NCI-H1092 (cell line): ENCODE measurements at regions not wholly inside any gene's neighbourhood (a gene's known extent, or its start where the extent isn't known, plus 50 kb on each side); places are given as distances from the start of the nearest gene placed in this dataset.
"Not testable (repeated sequence)": the region's sequence is repeated elsewhere in the genome, so short reads cannot be mapped to it uniquely, and the experiment has no call there.

ENCODE experiments used
- DNase-seq: peaks from one replicate; lab custom pipeline; 2025; lab: John Stamatoyannopoulos, UW

DNA sequence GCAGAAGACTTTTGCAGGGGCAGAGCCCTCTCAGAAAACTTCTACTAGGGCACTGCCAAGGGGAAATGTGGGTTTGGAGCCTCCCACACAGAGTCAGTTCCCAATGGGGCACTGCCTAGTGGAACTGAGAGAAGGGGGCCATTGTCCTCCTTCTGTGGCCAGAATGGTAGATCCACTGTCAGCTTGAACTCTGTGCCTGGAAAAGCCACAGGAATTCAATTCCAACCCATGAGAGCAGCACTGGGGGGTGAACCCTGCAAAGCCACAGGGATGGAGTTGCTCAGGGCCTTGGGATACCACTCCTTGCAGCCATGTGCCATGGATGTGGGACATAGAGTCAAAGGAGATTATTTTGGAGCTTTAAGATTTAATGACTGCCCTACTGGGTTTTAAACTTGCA is 262.2 kb upstream of the SEMA3C start:
- DNase-seq = no peak

GRCh38 chr7:81180573-81180972 is 261.7 kb upstream of the SEMA3C start:
- no peak for DNase-seq

DNA sequence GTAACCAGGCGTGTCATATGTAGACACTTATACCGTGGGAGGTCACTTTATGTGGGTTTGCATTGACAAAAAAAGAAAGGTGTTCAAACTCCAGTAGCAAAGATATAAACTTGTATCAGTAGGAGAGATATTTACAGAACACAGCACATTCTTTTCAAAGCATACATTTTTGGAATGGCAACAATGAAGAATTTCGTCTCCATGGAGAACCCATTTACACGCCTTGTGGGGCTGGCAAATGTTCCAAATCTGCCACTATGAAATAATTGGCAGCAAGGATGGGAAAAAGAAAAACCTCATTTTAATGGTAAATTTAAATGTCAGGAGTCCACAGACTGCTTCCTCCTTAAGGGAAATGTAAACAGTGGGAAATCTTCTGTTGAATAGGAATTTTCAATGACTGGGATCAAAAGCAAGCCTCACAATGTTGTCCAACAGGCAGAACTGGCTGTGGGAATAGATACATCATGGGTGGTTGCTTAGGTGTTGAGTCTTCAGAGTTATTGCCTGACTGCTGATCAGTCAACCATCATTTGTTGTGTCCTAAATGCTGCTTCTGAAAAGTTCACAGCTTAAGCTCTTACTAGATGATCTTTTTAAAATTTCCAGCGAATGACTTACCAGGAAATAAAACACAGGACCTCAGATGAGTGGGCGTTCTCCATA is 256.6 kb upstream of the SEMA3C start:
- DNase-seq = no peak

DNA sequence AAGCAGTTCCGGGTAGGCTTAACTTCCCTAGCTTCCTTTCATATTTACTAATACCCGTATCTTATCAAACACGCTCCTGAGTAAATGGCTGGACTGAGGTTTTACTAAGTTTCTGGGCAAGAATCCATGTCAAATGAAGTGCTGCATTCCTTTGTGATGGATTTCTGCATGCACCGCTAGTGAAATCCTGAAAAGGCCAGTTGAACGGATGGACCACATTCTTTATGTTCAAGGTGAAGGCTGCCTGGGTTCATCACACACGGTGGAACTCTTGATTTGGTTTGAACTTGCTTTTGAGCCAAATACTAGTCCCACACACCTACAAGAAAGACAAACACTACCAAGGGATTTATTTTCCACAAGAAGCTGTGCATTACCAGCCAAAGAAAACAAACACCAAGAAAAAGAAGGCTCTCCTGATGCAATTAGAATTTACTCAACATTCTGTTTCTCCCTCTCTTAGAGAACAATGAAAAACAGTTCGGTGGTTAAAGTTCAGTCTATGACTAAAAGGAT is 255.0 kb upstream of the SEMA3C start:
- DNase-seq = no peak

- no peak for DNase-seq
Measured at GRCh38 chr7:81170291-81170690, 251.4 kb upstream of the SEMA3C start.

DNA sequence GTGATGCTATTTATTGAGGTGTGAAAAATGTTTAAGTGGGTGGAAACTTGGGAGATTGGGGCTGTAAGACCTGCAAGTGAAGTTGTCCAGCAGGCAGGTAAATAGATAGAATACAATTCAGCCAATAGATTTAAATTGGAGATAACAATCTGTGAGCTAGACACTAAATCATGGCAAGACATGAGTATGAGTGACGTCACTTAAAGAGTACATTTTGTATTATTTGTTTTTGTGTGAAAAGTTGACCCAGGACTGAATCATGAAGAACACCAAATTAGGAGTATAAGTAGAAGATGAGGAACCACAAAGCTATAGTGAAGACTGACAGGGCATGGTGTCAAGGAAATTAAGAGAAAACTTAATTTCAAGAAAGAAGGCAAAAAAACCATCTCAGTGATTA is 249.1 kb upstream of the SEMA3C start:
- DNase-seq = no peak

DNA sequence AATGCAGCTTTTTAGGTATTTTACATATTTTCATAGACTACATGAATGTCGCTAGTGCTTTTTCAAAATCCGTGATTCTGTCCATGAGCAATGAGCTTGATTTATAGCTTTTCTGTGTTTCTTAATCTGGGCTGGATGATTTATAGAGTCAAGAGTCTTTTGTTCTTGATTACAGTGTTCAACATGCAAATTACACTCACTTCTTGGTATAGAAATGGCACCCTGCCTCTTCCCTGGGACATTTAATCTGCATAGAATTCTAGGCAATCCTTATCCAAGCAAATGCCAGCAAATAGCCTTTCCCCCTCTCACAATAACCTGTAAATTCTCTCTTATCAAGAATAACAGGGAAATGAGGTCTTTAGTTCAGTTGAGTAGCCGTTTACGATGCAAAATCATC is 246.2 kb upstream of the SEMA3C start:
- DNase-seq = no peak

DNA sequence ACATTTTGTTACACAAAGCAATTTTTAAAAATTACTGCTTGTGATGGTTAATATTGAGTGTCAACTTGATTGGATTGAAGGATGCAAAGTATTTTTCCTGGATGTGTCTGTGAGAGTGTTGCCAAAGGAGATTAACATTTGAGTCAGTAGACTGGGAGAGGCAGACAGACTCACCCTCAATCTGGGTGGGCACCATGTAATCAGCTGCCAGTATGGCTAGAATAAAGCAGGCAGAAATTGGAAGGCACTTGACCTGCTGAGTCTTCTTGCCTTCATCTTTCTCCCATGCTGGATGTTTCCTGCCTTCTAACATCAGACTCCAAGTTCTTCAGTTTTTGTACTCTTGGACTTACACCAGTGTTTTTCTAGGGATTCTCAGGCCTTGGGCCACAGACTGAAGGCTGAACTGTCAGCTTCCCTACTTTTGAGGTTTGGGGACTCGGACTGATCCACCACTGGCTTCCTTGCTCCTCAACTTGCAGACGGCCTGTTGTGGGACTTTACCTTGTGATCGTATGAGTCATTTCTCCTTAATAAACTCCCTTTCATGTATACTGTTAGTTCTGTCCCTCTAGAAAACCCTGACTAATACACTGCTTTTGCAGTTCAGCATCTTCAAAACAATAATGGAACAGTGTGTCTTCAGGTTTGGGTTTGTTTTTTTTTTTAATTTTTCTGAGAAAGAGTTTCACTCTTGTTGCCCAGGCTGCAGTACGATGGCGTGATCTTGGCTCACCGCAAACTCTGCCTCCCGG is 244.1 kb upstream of the SEMA3C start:
- DNase-seq = no peak

GRCh38 chr7:81162234-81162633 is 243.4 kb upstream of the SEMA3C start:
- no peak for DNase-seq

- no peak for DNase-seq
Measured at GRCh38 chr7:81161451-81162075, 242.7 kb upstream of the SEMA3C start.

DNA sequence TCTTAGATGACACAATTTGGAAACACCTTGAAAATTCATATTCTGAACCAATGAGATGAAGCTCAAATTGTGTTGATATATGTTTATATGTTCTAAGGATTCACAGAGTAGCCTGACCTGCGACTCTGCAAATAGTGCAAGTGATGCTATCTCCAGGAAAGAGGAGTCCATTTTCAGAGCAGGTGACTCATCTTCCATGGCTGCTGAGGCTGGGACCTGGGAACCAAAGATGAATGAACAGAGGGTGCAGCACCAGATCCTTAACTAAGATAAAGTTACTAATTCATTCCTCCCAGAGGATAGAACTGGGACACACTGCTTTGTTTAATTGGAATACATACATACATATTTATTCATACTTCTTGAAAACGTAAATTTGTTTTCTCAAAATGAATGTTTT is 240.6 kb upstream of the SEMA3C start:
- no peak for DNase-seq

GRCh38 chr7:81158189-81158588 is 239.3 kb upstream of the SEMA3C start:
- DNase-seq = peak; percentile 6

DNA sequence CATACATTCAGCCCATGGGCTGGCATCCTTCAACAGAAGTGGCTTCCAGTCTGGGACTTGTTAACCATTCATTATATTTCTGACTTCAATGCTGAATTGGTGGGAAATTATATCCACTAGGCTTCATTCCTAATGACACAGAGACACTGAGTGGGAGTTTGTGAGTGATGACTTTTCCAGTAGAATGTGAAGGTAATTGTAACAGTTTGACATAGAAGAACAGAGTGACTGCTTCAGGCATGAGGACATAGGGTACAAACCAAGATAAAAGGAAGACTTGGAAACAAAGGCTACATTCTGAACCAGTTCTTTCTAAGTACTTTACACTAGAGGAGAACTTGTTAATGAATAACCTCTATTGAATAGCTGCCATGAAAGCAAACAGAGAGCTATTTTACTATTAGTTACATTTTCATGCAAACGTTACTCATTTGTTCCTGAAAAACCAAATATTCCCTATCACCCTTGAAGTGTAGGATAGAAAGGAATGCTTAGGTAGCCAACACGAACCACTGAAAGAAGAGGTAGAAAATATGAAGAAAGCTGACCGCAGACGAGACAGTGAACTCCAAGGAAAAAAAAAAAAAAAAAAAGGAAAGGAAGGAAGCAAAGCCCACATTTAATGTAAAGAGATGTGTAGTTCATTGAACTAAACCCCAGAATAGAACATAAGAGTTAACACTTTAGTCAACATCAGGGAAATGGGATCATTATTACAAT is 237.0 kb upstream of the SEMA3C start:
- DNase-seq = no peak

GRCh38 chr7:81154565-81154964 is 235.7 kb upstream of the SEMA3C start:
- DNase-seq = no peak

DNA sequence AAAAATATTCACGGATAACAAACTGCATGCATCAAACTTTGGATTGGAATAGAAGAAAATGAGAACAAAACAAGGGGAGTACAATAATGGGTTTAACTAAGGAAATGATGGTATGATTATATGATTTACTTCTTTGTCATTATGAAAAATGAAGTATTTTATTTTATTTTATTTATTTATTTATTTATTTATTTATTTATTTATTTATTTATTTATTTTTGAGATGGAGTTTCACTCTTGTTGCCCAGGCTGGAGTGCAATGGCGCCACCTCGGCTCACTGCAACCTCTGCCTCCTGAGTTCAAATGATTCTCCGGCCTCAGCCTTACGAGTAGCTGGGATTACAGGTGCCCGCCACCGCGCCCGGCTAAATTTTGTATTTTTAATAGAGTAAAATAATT is 234.1 kb upstream of the SEMA3C start:
- not testable (repeated sequence) for DNase-seq

DNA sequence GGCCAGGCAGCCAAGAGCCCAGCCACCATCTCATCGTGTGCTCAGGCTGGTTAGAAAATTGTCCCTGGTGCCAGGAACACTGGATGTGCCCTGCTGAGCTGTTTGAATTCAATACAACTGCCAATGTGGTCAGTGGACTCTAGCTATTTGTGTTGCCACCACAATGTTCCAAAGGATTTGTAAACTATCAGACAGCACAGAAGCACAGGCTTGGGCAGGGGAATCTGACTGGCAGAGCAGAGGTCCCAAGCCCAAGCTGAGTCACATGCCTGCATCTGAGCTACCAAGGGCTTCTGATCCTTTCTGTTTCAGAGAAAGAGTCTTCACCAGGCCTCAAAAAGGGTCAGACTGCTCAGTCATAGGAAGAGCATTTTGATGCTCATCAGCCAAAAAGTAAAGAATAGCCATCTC is 232.1 kb upstream of the SEMA3C start:
- DNase-seq = no peak

DNA sequence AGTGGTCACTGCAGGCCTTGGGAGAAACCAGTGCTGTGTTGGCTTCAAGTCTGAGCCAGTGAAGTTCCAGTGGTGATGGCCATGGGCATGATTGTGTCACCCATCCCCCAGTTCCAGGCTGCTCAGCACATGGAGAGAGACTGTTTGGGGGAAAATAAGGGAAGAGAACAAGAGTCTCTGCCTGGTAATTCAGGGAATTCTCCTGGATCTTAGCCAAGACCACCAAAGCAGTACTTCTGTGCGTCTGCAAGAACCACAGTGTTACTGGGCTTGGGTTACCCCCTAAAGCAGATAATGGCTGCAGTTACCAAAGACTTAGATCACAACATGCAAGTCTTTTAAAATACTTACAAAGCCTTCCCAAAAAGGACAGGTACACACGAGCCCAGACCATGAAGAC is 225.0 kb upstream of the SEMA3C start:
- no peak for DNase-seq

DNA sequence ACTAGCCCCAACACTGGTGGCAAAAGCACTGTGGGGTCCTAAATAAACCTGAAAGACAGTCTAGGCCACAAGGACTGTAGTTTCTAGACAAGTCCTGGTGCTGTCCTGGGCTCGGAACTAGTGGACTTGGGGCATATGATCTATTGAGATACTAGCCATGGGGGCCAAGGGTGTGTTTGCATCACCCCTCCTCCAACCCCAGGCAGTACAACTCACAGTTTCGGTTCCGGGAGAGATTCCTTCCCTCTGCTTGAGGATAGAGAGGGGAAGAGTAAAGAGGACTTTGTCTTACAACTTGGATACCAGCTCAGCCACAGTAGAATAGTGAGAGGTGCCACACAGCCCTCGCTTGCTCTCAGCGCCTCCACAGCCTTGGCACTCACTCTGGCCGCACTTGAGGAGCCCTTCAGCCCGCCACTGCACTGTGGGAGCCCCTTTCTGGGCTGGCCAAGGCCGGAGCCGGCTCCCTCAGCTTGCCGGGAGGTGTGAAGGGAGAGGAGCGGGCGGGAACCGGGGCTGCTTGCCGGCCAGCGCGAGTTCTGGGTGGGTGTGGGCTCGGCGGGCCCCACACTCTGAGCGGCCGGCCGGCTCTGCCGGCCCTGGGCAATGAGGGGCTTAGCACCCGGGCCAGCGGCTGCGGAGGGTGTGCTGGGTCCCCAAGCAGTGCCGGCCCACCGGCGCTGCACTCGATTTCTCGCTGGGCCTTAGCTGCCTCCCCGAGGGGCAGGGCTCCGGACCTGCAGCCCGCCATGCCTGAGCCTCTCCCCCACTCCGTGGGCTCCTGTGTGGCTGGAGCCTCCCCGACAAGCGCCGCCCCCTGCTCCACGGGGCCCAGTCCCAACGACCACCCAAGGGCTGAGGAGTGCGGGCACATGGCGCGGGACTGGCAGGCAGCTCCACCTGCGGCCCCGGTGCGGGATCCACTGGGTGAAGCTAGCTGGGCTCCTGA is 222.7 kb upstream of the SEMA3C start:
- DNase-seq = not testable (repeated sequence)

GRCh38 chr7:81140775-81141174 is 221.9 kb upstream of the SEMA3C start:
- no peak for DNase-seq

DNA sequence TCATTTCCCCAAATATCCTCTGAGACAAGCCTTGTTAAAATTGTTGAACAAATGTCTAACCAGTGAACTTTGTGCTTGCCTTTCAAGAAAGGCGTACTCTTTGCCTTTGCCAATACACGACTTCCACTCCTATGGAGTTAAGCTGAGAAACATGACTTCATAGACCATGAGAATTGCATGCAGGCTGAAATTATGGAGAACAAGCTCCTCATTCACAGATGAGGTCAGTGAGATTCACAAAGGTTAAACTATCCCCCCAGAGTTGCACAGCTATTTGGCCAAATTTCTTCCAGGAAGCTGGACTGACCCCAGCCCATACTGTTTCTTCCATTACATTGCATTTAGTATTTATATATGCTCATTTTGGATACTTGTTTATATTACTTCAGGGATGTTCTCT is 221.4 kb upstream of the SEMA3C start:
- DNase-seq = no peak

GRCh38 chr7:81138870-81139269 is 220.0 kb upstream of the SEMA3C start:
- DNase-seq = no peak
